CD4-positive, alpha-beta memory T cell (primary cell): ENCODE measurements at regions not wholly inside any gene's neighbourhood (a gene's known extent, or its start where the extent isn't known, plus 50 kb on each side); places are given as distances from the start of the nearest gene placed in this dataset.
A peak's percentile ranks its signal among the peaks of the same experiment; 100 is the strongest.

ENCODE experiments used
- CTCF ChIA-PET: fragments of 350-600 bp; sonication (Branson Sonifier 250); formaldehyde crosslinking; loops from one replicate; lab custom pipeline; 2021; ENCODE audit warnings: inconsistent platforms; ENCODE audit not compliant: partially characterized antibody; lab: Charles Lee
- POLR2A ChIA-PET: fragments of 350-600 bp; sonication (Branson Sonifier 250); formaldehyde crosslinking; loops from one replicate; lab custom pipeline; 2021; ENCODE audit not compliant: partially characterized antibody; lab: Charles Lee
- DNase-seq, 5 donors: peaks; one replicate each; pipeline versions ENCODE4 v3.0.0 to v3.0.0-alpha.2; 2020 to 2022; ENCODE audit warnings: mixed read lengths in 1 of 5
- H3K27ac ChIP-seq: one replicate; pipeline ENCODE4 v1.7.0; 2013; ENCODE audit warnings: low read depth, low read length
- H3K27me3 ChIP-seq: 2 replicates; pipeline ENCODE4 v1.7.0; 2013; ENCODE audit warnings: mild to moderate bottlenecking, low read length, moderate library complexity; ENCODE audit not compliant: insufficient read depth
- H3K36me3 ChIP-seq: 2 replicates; pipeline ENCODE4 v1.7.0; 2013; ENCODE audit warnings: mild to moderate bottlenecking, low read length, moderate library complexity; ENCODE audit not compliant: insufficient read depth
- H3K4me1 ChIP-seq: 2 replicates; pipeline ENCODE4 v1.7.0; 2013; ENCODE audit warnings: mild to moderate bottlenecking, low read length, moderate library complexity; ENCODE audit not compliant: insufficient read depth
- H3K4me3 ChIP-seq, 2 donors: one replicate each; pipeline ENCODE4 v1.7.0; 2013; ENCODE audit warnings: low read length in 2 of 2, mild to moderate bottlenecking in 1 of 2
- H3K9me3 ChIP-seq, 2 donors: one replicate each; pipeline ENCODE4 v1.7.0; 2013; ENCODE audit warnings: low read length in 2 of 2, control low read depth in 1 of 2; ENCODE audit not compliant: control insufficient read depth in 1 of 2
- H3K27ac Mint-ChIP-seq, 7 donors: one replicate each; pipeline ENCODE4 v1.8.0; 2020 to 2021; ENCODE audit warnings: mixed read lengths in 7 of 7, mild to moderate bottlenecking in 6 of 7, inconsistent platforms in 3 of 7, moderate library complexity in 3 of 7
- H3K27me3 Mint-ChIP-seq, 2 donors: one replicate each; pipeline ENCODE4 v1.8.0; 2020 to 2021; ENCODE audit warnings: mixed read lengths in 2 of 2
- H3K36me3 Mint-ChIP-seq, 2 donors: one replicate each; pipeline ENCODE4 v1.8.0; 2020 to 2021; ENCODE audit warnings: mixed read lengths in 2 of 2, inconsistent platforms in 1 of 2, mild to moderate bottlenecking in 1 of 2
- H3K4me1 Mint-ChIP-seq, 4 donors: one replicate each; pipeline ENCODE4 v1.8.0; 2020 to 2021; ENCODE audit warnings: mixed read lengths in 4 of 4, mild to moderate bottlenecking in 1 of 4
- H3K4me3 Mint-ChIP-seq, 8 donors: one replicate each; pipeline ENCODE4 v1.8.0; 2020 to 2021; ENCODE audit warnings: mixed read lengths in 8 of 8, mild to moderate bottlenecking in 7 of 8, moderate library complexity in 6 of 8, inconsistent platforms in 3 of 8
- H3K9me3 Mint-ChIP-seq, 8 donors: one replicate each; pipeline ENCODE4 v1.8.0; 2020 to 2021; ENCODE audit warnings: mixed read lengths in 8 of 8, mild to moderate bottlenecking in 5 of 8, inconsistent platforms in 3 of 8, moderate library complexity in 1 of 8
- intact Hi-C: fragments of 100-400 bp; cut with micrococcal nuclease; formaldehyde crosslinking; loops from one replicate; pipeline ENCODE4 v1.15.1; 2023

- peaks cover 2 to 16% (median 8%) of the 10 kb centered on the region in 4 donors for H3K4me1 Mint-ChIP-seq
- POLR2A ChIA-PET = no interaction called here
- Histone ChIP-seq H3K4me3 (no peak overlapping the region), H3K27ac (no peak overlapping the region), H3K4me1 (peaks cover 7% of the 10 kb centered on the region), H3K27me3 (no peaks in the 10 kb centered on the region), H3K36me3 (no peaks in the 10 kb centered on the region), H3K9me3 (no peaks in the 10 kb centered on the region)
- no peak overlapping the region for H3K27ac Mint-ChIP-seq
- CTCF ChIA-PET = no interaction called here
- H3K4me3 Mint-ChIP-seq = no peak overlapping the region
- peaks cover 0 to 3% of the 10 kb centered on the region in 2 donors for H3K36me3 Mint-ChIP-seq
- peaks cover 0 to 4% of the 10 kb centered on the region in 2 donors for H3K27me3 Mint-ChIP-seq
- intact Hi-C loops = no loop called here
- no peak for DNase-seq
- H3K9me3 Mint-ChIP-seq = no peaks in the 10 kb centered on the region
Measured at GRCh38 chr17:45651145-45651709, 132.9 kb upstream of the CRHR1 start.

- H3K27me3 ChIP-seq = no peaks in the 10 kb centered on the region
- POLR2A ChIA-PET = no interaction called here
- CTCF ChIA-PET = interaction anchor here (1.2 to 1.4 kb wide), 2 partner anchors 13 to 199 kb away, joined by 3 to 5 read pairs; no protein-coding TSS in a partner anchor
- no peak for DNase-seq
- no peaks in the 10 kb centered on the region for H3K36me3 ChIP-seq
- H3K27ac ChIP-seq = no peak overlapping the region
- H3K27ac Mint-ChIP-seq = no peak overlapping the region
- no peak overlapping the region for H3K4me3 ChIP-seq
- H3K4me3 Mint-ChIP-seq = no peak overlapping the region
- no peaks in the 10 kb centered on the region for H3K4me1 ChIP-seq
- no peaks in the 10 kb centered on the region for H3K9me3 ChIP-seq
- intact Hi-C loops = no loop called here
- peaks cover 3 to 6% of the 10 kb centered on the region in 2 donors for H3K27me3 Mint-ChIP-seq
- no peaks in the 10 kb centered on the region for H3K4me1 Mint-ChIP-seq
- peaks cover 0 to 3% of the 10 kb centered on the region in 2 donors for H3K36me3 Mint-ChIP-seq
- no peaks in the 10 kb centered on the region for H3K9me3 Mint-ChIP-seq
Measured at GRCh38 chr17:45653616-45654015, 130.5 kb upstream of the CRHR1 start.

- Mint-ChIP-seq H3K4me1 (no peaks in the 10 kb centered on the region), H3K9me3 (peaks cover 0 to under 1% (median 0%) of the 10 kb centered on the region in 8 donors), H3K27ac (no peak overlapping the region), H3K36me3 (peaks cover 0 to 3% of the 10 kb centered on the region in 2 donors), H3K4me3 (no peak overlapping the region), H3K27me3 (peaks cover 11 to 14% of the 10 kb centered on the region in 2 donors)
- POLR2A ChIA-PET = no interaction called here
- Histone ChIP-seq H3K4me1 (no peaks in the 10 kb centered on the region), H3K36me3 (no peaks in the 10 kb centered on the region), H3K27me3 (no peaks in the 10 kb centered on the region), H3K4me3 (no peak overlapping the region), H3K9me3 (no peaks in the 10 kb centered on the region), H3K27ac (no peak overlapping the region)
- intact Hi-C loops = no loop called here
- DNase-seq = no peak
- CTCF ChIA-PET = interaction anchor here (1.0 to 1.7 kb wide), 3 partner anchors 9 to 16 kb away, joined by 3 to 5 read pairs (median 5); no protein-coding TSS in a partner anchor
Measured at GRCh38 chr17:45656527-45657181, 127.5 kb upstream of the CRHR1 start.

GRCh38 chr17:45660474-45660873 lies 123.6 kb upstream of the CRHR1 start:
- CTCF ChIA-PET = no interaction called here
- peaks cover 18 to 36% of the 10 kb centered on the region in 2 donors for H3K27me3 Mint-ChIP-seq
- no peak for DNase-seq
- POLR2A ChIA-PET = no interaction called here
- Histone ChIP-seq H3K27me3 (peaks cover 6% of the 10 kb centered on the region), H3K9me3 (no peaks in the 10 kb centered on the region), H3K27ac (no peak overlapping the region), H3K36me3 (no peaks in the 10 kb centered on the region), H3K4me1 (no peaks in the 10 kb centered on the region), H3K4me3 (no peak overlapping the region)
- no peak overlapping the region for H3K4me3 Mint-ChIP-seq
- H3K4me1 Mint-ChIP-seq = no peaks in the 10 kb centered on the region
- peak overlapping the region in 1 of 7 donors; percentile 8 for H3K27ac Mint-ChIP-seq
- H3K9me3 Mint-ChIP-seq = peaks cover 0 to 8% (median 5%) of the 10 kb centered on the region in 8 donors
- H3K36me3 Mint-ChIP-seq = no peaks in the 10 kb centered on the region
- intact Hi-C loops = no loop called here

- H3K27me3 ChIP-seq = peaks cover 6% of the 10 kb centered on the region
- H3K27ac ChIP-seq = no peak overlapping the region
- H3K4me1 ChIP-seq = no peaks in the 10 kb centered on the region
- Mint-ChIP-seq H3K9me3 (peaks cover 0 to 8% (median 5%) of the 10 kb centered on the region in 8 donors), H3K27me3 (peaks cover 18 to 36% of the 10 kb centered on the region in 2 donors), H3K27ac (no peak overlapping the region), H3K4me3 (no peak overlapping the region), H3K36me3 (no peaks in the 10 kb centered on the region), H3K4me1 (no peaks in the 10 kb centered on the region)
- ChIA-PET POLR2A (no interaction called here), CTCF (interaction anchor here (0.9 kb wide), 1 partner anchor 22 kb away, joined by 3 read pairs; no protein-coding TSS in a partner anchor)
- intact Hi-C loops = no loop called here
- H3K9me3 ChIP-seq = no peaks in the 10 kb centered on the region
- DNase-seq = no peak
- H3K36me3 ChIP-seq = no peaks in the 10 kb centered on the region
- H3K4me3 ChIP-seq = no peak overlapping the region
Measured at GRCh38 chr17:45662432-45662831, 121.7 kb upstream of the CRHR1 start.

GRCh38 chr17:45663772-45664171 lies 120.3 kb upstream of the CRHR1 start:
- Histone ChIP-seq H3K27ac (no peak overlapping the region), H3K4me3 (no peak overlapping the region), H3K27me3 (peaks cover 6% of the 10 kb centered on the region), H3K9me3 (no peaks in the 10 kb centered on the region), H3K36me3 (no peaks in the 10 kb centered on the region), H3K4me1 (no peaks in the 10 kb centered on the region)
- DNase-seq = no peak
- CTCF ChIA-PET = interaction anchor here (0.7 to 0.9 kb wide), 2 partner anchors 22 to 1141 kb away, joined by 3 read pairs; no protein-coding TSS in a partner anchor
- intact Hi-C loops = no loop called here
- no peak overlapping the region for H3K27ac Mint-ChIP-seq
- peaks cover 16 to 36% of the 10 kb centered on the region in 2 donors for H3K27me3 Mint-ChIP-seq
- POLR2A ChIA-PET = no interaction called here
- H3K36me3 Mint-ChIP-seq = no peaks in the 10 kb centered on the region
- peaks cover 0 to 8% (median 5%) of the 10 kb centered on the region in 8 donors for H3K9me3 Mint-ChIP-seq
- no peak overlapping the region for H3K4me3 Mint-ChIP-seq
- H3K4me1 Mint-ChIP-seq = no peaks in the 10 kb centered on the region

- POLR2A ChIA-PET = no interaction called here
- H3K4me3 Mint-ChIP-seq = no peak overlapping the region
- intact Hi-C loops = no loop called here
- H3K36me3 ChIP-seq = no peaks in the 10 kb centered on the region
- H3K27ac ChIP-seq = no peak overlapping the region
- no peak for DNase-seq
- H3K27me3 Mint-ChIP-seq = peaks cover 16 to 35% of the 10 kb centered on the region in 2 donors
- H3K27ac Mint-ChIP-seq = no peak overlapping the region
- no peak overlapping the region for H3K4me3 ChIP-seq
- no peaks in the 10 kb centered on the region for H3K4me1 ChIP-seq
- H3K4me1 Mint-ChIP-seq = no peaks in the 10 kb centered on the region
- peaks cover 0 to 8% (median 5%) of the 10 kb centered on the region in 8 donors for H3K9me3 Mint-ChIP-seq
- H3K9me3 ChIP-seq = no peaks in the 10 kb centered on the region
- H3K27me3 ChIP-seq = peaks cover 6% of the 10 kb centered on the region
- CTCF ChIA-PET = no interaction called here
- no peaks in the 10 kb centered on the region for H3K36me3 Mint-ChIP-seq
Measured at GRCh38 chr17:45664921-45665320, 119.2 kb upstream of the CRHR1 start.
